GM18951 (cell line): ENCODE measurements at regions not wholly inside any gene's neighbourhood (a gene's known extent, or its start where the extent isn't known, plus 50 kb on each side); places are given as distances from the start of the nearest gene placed in this dataset.

Source experiments
- POLR2A ChIP-seq: IDR thresholded peaks from 4 replicates; pipeline ENCODE4 v1.6.1; 2011; ENCODE audit warnings: mild to moderate bottlenecking; ENCODE audit not compliant: insufficient read length, insufficient read depth; ENCODE audit errors: extremely low read depth
- in situ Hi-C: fragments of 300-500 bp; cut with MboI; formaldehyde crosslinking; loops from one replicate; pipeline ENCODE4 v1.12.0; 2022; ENCODE audit warnings: low sequenced_read_pairs, mixed read lengths, inconsistent platforms; ENCODE audit not compliant: unreplicated experiment

DNA sequence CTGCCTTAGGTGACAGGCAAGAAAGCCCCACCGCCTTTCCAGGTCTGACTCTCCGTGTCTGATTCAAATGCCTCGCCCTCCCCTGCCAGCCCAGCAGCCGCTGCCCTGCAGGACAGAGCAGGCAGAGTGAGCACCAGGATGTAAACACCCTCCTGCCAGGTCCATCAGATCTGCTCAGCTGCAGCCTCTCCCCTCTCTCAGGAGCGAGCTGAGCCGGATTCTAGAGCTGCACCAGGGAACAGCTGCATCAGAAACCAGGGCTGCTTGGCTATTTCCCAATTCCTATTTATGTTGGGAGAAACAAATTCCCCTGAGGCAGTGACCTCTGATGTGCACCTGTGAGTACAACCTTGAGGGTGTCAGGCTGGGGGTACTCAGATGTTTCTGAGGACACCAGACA is 121.5 kb upstream of the ZMIZ1 start:
- no peak for TF ChIP-seq POLR2A
- in situ Hi-C loops: no loop called here

DNA sequence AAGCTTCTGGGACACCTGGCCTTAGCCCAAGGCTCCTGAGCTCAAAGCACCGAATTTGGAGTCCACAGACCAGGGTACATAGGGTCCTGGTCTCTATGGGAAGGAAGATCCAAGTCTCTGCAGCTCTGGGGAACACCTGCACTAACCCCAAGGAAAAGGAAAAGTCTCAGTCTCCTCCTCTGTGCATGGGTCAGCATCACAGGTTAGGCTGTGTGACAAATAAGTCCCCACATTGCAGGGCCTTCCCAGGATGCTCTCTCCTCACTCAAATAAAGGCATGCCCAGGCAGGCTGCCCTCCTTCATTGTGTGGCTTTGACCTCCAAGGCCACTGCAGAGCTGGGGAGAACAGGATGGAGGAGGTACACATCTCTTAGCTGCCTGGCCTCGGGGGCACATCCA is 121.0 kb upstream of the ZMIZ1 start:
- in situ Hi-C loops: no loop called here

DNA sequence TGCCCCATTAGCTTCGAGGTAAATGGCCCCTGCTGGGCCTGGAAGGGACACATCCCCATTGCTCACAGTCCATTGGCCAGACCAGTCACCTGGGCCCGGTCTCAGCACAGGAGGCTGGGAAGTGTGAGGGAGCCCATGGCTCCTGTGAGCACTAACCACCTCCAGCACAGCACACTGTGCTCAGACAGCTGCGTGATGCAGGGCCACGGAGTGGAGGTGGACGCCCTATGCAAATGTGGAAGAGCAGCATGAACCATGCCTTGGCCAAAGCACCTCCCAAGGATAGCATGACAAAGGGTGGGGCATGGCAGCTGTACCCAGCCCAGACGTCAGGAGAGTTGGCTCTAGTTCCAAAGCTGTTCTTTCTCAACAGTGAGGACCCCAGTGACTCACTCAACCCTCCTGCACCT is 120.1 kb upstream of the ZMIZ1 start:
- no peak for TF ChIP-seq POLR2A
- in situ Hi-C loops: no loop called here

More for the DNA sequence above, 121.0 kb upstream of the ZMIZ1 start:
- TF ChIP-seq POLR2A: no peak

DNA sequence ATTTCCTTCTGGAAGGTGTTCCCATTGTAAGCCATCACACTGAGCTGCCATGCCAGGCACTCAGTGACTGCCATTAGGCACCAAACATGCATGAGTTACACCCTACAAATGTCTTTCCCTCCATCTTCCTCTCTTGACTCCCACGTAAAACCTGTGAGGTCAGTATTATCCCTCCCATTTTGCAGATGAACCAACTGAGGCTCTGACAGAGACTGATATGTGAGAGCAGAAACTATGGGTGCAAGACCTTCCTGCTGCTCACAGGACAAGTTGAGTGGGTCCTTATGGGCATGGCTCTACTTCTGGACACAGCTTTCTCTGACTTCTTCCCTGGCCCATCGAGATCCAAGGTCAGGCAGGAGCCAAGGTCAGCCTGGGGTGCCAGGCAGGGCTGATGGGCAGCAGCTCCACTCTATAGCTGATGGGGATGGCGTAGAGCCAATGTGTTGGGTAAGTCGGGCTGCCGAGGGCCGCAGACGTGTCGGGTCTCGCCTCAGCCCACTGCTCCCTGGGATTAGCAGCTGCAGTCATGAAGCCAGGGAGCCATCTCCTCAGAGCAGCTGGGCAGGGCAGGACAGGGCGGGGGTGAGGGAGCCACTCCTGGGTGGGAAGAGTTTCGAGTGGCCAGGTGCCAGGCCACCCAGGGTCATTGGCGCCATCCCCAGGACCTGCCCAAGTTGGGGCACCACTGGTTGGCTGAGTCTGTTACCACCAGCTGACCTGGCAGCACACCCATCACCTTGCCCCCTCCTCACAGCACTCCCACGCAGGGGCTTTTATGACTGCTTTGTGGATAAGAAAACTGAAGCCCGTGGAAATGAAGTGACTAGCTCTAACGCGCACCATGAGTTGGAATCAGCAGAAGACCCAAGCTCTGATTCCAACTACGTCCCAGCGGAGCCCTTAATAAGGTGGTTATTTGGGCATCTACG is 117.8 kb upstream of the ZMIZ1 start:
- no peak for TF ChIP-seq POLR2A
- in situ Hi-C loops: loop anchor here (25.0 kb wide), 1 partner anchor 236 kb away; no protein-coding TSS in a partner anchor

DNA sequence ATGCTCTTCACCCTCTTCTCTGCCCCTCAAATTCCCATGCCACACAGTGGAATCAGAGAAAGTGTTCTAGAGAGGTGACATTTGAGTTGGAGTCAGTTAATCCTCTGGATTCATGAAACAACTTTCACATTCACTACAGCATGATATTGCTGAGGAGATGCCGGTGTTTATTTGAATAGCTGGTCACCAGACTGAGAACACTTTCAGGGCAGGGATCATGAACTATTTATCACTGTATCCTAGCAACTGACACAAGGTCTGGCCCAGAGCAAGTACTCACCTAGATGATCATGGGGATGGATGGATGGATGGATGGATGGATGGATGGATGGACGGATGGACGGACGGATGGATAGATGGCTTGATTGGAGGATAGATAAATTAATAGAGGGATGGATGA is 116.7 kb upstream of the ZMIZ1 start:
- in situ Hi-C loops: loop anchor here (25.0 kb wide), 1 partner anchor 235 kb away; no protein-coding TSS in a partner anchor
- TF ChIP-seq POLR2A: no peak

DNA sequence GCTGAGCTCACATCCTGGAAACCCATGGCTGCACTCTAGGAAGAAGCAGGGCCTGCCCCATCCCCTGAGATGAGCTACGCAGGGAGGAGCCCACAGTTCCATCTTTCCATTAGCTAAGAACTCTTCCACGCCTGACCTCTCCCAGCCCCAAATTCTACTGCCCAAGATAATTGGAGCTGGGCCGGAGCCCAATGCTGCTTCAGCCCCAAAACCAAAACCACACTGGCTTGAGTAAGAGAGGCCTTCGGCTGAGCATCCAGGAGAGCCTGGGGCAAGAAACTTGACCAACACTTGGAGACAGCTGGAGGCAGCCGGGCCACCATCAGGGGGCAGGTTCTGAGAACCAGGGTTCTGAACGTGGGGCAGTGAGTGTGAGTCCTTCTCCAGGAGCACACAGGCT is 116.1 kb upstream of the ZMIZ1 start:
- in situ Hi-C loops: loop anchor here (25.0 kb wide), 1 partner anchor 235 kb away; no protein-coding TSS in a partner anchor
- TF ChIP-seq POLR2A: no peak

DNA sequence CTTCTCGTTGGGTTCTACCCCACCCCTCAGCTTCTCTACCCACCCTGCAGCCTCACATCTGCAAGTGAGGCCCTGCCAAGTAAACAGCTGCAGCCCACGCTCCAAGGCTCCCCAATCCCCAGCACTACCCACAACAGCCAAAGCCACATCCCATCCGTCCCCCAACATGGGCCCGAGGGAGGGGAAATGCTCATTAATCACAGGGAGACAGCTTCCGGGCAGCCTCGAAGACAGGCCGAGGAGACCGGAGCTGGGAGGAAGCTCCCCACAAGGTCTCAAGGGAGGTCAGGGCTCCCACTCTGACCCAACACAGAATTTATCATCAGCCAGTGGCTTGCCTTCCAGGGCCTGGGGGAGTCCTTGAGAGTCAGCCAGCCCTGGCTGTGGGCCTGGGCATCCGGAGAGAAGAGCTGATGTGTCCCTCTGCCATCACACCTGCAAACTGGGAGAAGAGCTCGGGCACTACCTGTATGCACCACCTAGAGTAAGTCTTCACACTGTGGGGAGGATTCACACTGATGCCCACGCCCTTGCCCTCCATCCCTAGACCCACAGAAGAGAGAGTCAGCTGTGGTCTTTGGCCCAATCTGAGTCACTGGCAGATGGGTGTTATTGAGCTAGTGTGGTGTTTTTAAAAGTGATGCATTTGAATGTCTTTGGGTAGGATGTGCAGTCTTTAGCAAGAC is 115.5 kb upstream of the ZMIZ1 start:
- in situ Hi-C loops: loop anchor here (25.0 kb wide), 1 partner anchor 234 kb away; no protein-coding TSS in a partner anchor
- no peak for TF ChIP-seq POLR2A

DNA sequence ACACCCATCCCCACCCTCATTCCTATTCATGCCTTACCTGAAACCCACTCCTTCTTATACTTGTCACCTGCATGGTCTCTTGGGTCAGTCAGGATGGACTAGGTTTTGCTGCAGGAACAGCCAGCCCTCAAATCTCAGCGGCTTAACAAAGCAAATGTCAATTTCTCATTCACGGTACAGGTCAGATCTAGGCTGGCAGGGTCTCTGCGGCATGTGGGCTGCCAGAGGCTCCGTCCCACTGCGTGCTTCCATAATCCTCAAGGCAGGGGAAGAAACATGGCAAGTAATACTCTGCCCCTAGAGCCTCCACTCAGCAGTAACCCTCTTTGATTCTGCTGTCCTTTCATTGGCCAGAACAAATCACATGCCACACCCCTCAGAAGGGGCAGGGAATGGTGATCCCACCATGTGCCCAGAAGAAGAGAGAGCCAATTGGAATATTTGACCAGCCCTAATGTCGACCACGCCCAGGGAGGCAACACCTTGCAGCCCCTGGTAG is 114.9 kb upstream of the ZMIZ1 start:
- TF ChIP-seq POLR2A: no peak
- in situ Hi-C loops: loop anchor here (25.0 kb wide), 1 partner anchor 233 kb away; no protein-coding TSS in a partner anchor

DNA sequence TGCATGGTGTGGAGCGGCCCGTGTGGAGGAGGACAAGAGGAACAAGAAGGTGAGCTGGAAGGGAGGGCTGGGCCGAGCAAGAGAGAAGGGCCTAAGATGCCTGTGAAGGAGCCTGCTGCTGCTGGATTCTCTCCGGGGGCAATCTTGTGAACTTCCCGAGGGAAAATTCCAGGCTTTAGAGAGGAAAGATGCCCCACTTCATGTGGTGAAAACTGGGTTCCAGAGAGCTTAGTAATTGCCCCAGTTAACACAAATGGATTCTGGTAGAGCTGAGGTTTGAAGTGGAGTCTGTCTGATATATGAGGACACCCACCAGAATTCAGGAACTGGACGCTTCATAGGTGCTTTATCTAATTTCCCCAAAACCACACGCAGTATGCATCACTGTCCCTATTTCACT is 114.1 kb upstream of the ZMIZ1 start:
- in situ Hi-C loops: loop anchor here (25.0 kb wide), 1 partner anchor 233 kb away; no protein-coding TSS in a partner anchor
- TF ChIP-seq POLR2A: no peak

DNA sequence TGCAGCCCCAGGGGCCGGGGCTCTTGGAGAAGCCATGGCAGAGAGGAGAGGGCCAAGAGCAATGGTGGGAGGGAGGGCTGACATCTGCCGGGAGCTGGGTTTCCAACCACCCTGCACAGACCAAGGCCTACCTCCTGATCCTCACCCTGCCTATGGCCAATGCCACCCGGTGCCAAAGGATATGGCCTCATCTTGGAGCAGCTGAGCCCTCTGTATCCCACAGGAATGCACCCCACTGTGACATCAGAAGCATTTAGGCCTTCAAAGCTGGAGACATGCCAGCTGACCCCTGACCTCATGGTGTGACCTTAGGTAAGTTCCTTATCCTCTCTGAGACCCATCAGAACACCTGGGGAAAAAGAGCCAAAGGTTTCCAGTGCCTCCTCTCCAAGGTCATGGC is 113.6 kb upstream of the ZMIZ1 start:
- no peak for TF ChIP-seq POLR2A
- in situ Hi-C loops: loop anchor here (25.0 kb wide), 1 partner anchor 232 kb away; no protein-coding TSS in a partner anchor

DNA sequence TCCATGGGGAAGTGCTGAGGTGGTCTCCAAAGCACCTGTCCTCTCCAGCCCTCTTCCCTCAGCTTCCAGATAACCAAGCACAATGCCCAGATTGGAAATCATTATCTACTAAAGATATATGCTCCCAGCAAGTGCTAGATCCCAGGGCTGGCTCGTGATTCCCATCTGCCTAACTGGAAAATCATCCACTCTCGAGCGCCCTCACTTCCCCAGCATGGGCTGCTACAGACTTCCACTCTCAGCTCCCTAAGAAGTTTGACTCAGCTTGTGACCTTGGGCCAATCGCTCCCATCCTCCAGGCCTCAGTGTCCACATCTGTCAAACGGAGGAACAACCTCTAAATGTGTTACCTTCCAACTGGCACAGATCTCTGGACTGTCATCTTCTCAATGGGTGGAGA is 112.4 kb upstream of the ZMIZ1 start:
- TF ChIP-seq POLR2A: no peak
- in situ Hi-C loops: loop anchor here (25.0 kb wide), 1 partner anchor 231 kb away; no protein-coding TSS in a partner anchor

DNA sequence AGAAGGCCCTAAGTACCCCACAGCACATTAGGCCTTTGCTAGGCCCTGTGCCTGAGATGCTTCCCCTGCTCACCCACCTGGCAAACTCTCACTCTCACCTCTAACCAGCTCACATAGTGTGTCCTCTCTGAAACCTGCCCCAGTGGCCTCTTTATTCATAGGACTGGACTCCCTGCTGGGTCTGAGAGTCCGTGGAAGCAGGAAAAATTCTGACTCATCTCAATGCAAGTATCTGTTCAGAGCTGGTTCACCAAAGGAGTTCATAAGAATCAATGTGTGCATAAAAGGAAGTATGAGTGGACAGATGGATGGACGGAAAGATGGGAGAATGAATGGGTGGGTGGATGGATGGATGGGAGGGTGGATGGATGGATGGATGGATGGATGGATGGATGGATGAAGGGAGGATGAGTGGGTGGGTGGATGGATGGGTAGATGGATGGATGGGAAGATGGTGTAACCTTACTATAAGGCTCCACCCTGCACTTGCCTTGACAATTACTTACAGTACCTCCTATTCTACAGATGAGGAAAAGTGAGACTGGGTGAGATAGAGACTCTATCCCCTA is 111.2 kb upstream of the ZMIZ1 start:
- in situ Hi-C loops: loop anchor here (25.0 kb wide), 1 partner anchor 230 kb away; no protein-coding TSS in a partner anchor
- no peak for TF ChIP-seq POLR2A
